Heart left ventricle (tissue), 13 donors: ENCODE measurements at regions not wholly inside any gene's neighbourhood (a gene's known extent, or its start where the extent isn't known, plus 50 kb on each side); places are given as distances from the start of the nearest gene placed in this dataset.

ENCODE experiments used
- POLR2A ChIP-seq, 2 donors: fragments of 450-650 bp; IDR thresholded peaks; one replicate each; pipeline ENCODE4 v1.6.1; 2017; ENCODE audit warnings: antibody characterized with exemption in 2 of 2, mild to moderate bottlenecking in 2 of 2, moderate library complexity in 2 of 2
- TF ChIP-seq, protein P1 (sequence below), 12 donors: fragments of 200-600 bp; sonication (generic) in 4 of 12; IDR thresholded peaks; one replicate each; pipeline versions ENCODE4 v1.5.0 to v1.8.0; 2018 to 2022; ENCODE audit warnings: antibody characterized with exemption in 12 of 12, mild to moderate bottlenecking in 5 of 12
- donor health status: ischemic (EF 13 %, LVEDD 7.1; RV severe dilation, severe dysfunction).
- donor health status: DM: no; HTN: yes; CAD: no.
- donor health status: DM: no; HTN: no; CAD: no.
- donor health status: ischemic (EF 25% LVEDD 6.9; RV normal size, moderate dysfunction).
- donor health status: ischemic (EF 25% LVEDD 5.7; RV mildly dilated, moderate dysfunction).
- donor health status: ischemic (EF 35%, LVEDD 5.7; RV mildly dilated, moderate dysfunction).
- donor health status: nonischemic (EF 11% LVEDD 7.7; RV severe dilation, severe dysfunction).
- donor health status: DM: yes; HTN: yes; CAD: no.
- donor health status: PGD.
- donor health status: ischemic (EF 29% LVEDD 5.4; RV normal size, mild dysfunction).
- donor health status: nonischemic (EF 23%, LVEDD 6.1; RV moderate dilation, normal function).

DNA sequence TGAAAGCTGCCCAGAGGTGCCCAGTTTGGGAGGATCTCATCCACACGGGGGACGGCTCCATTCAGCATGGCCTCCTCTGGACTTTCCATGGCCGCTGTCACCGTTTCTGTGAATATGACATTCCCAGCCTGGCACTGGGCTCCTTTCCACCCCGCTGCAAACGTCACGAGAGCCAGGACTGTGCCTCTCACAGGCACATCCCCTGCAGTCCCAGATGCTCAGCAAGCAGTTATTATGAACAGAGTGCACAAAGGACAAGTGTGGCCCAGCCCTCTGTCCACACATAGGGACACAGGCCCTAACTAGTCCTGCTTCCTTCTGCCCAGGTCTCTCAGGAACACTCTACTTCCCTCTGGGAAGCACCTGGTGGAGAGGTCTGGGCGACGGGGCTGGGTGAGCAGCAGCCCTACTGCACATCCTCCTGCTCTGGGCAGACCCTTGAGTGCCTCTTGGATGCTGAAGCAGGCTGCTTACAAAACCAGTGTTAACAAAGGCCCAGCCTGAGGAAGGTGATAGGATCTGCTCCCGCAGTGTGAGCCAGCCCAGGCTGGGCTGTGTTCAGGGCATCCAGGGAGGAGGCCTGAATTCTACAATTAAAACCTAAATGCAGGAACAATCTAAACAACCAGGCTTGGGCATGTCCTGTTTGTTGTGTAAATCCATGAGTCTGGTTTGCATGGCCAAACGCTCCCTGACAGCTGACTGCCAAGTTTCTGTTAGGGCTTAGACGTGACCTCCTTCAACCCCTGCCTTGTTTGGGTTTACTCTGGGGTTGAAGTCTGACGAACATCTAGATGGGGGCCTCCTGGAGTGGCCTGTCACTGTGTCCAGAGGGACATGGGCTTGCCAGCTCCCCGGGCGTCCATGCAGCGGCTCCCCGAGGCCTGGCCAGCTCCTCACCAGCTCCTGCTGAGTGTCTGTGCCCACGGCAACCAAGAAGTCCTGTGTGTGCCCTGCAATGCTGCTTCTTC, 269.8 kb downstream of the GADD45G start:
- TF ChIP-seq, protein P1, sequence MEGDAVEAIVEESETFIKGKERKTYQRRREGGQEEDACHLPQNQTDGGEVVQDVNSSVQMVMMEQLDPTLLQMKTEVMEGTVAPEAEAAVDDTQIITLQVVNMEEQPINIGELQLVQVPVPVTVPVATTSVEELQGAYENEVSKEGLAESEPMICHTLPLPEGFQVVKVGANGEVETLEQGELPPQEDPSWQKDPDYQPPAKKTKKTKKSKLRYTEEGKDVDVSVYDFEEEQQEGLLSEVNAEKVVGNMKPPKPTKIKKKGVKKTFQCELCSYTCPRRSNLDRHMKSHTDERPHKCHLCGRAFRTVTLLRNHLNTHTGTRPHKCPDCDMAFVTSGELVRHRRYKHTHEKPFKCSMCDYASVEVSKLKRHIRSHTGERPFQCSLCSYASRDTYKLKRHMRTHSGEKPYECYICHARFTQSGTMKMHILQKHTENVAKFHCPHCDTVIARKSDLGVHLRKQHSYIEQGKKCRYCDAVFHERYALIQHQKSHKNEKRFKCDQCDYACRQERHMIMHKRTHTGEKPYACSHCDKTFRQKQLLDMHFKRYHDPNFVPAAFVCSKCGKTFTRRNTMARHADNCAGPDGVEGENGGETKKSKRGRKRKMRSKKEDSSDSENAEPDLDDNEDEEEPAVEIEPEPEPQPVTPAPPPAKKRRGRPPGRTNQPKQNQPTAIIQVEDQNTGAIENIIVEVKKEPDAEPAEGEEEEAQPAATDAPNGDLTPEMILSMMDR (IDR thresholded peaks at IDR 0.05) = no peak
- no peak for TF ChIP-seq POLR2A (IDR thresholded peaks at IDR 0.05)
